Esophagus (tissue), 2 donors: ENCODE measurements at regions not wholly inside any gene's neighbourhood (a gene's known extent, or its start where the extent isn't known, plus 50 kb on each side); places are given as distances from the start of the nearest gene placed in this dataset.

Source experiments
- H3K27ac ChIP-seq, 2 donors: one replicate each; pipeline ENCODE4 v1.5.1; 2013; ENCODE audit warnings: low read depth in 2 of 2, mild to moderate bottlenecking in 2 of 2, inconsistent platforms in 1 of 2, low read length in 1 of 2, moderate library complexity in 1 of 2
- H3K27me3 ChIP-seq, 2 donors: one replicate each; pipeline ENCODE4 v1.6.1; 2013; ENCODE audit warnings: low read length in 2 of 2, control low read depth in 1 of 2, mild to moderate bottlenecking in 1 of 2; ENCODE audit not compliant: insufficient read depth in 2 of 2, control insufficient read depth in 1 of 2
- H3K36me3 ChIP-seq, 2 donors: one replicate each; pipeline ENCODE4 v1.6.1; 2013; ENCODE audit warnings: low read length in 1 of 2; ENCODE audit not compliant: control insufficient read depth in 2 of 2, insufficient read depth in 2 of 2
- H3K4me1 ChIP-seq, 2 donors: one replicate each; pipeline ENCODE4 v1.6.1; 2013; ENCODE audit warnings: low read length in 1 of 2; ENCODE audit not compliant: control insufficient read depth in 2 of 2, insufficient read depth in 2 of 2
- H3K4me3 ChIP-seq, 2 donors: one replicate each; pipeline ENCODE4 v1.5.1; 2013; ENCODE audit warnings: low read length in 2 of 2, mild to moderate bottlenecking in 2 of 2, low read depth in 1 of 2, moderate library complexity in 1 of 2
- H3K9me3 ChIP-seq, 2 donors: one replicate each; pipeline ENCODE4 v1.6.1; 2013; ENCODE audit warnings: mild to moderate bottlenecking in 2 of 2, low read depth in 1 of 2, low read length in 1 of 2, moderate library complexity in 1 of 2; ENCODE audit not compliant: control insufficient read depth in 2 of 2, insufficient read depth in 1 of 2
- WGBS, 2 donors: extraction: QIAGEN DNeasy Blood & Tissue Kit; methylation state at CpG; one replicate each; pipeline ENCODE4 v1.1.7; 2013; 5-methylcytosine and 5-hydroxymethylcytosine counted together
- donor health status: healthy with polysubstance abuse.
- donor health status: Bipolar disorder and iron deficiency.

DNA sequence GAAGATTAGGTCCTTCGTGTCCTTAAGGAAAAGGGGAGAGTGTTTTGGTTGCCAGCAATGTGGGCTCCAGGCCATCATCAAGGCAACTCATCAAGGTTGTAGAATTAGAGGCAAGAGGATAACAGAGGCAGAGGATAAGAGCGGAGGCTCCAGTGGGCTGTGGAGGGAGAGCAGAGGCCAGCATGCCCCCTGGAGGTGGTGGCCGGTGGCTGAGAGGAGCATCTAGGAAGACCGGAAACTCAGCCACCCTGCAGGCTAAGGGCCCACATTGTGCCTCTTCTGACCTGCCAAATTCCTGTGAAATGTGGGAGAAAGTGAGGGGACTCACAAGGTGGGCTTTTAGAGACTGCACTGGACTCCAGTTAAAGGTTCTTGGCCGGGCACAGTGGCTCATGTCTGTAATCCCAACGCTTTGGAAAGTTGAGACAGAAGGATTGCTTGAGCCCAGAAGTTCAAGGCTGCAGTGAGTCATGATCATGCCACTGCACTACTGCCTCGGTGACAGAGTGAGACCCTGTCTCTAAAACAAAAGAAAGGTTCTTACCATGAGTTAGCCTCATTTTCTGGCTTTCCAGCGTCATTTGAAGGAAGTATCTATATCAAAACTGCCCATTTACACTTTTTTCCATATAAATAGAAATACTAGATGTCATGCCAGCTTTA lies 62.7 kb upstream of the ADORA2B start:
- Histone ChIP-seq H3K27ac (no peak overlapping the region), H3K36me3 (no peaks in the 10 kb centered on the region), H3K4me3 (no peak overlapping the region), H3K9me3 (no peaks in the 10 kb centered on the region), H3K4me1 (no peaks in the 10 kb centered on the region), H3K27me3 (no peaks in the 10 kb centered on the region)
- WGBS, 2 donors, result 84 to 87% methylated on average over 8 of the region's 8 CpGs

DNA sequence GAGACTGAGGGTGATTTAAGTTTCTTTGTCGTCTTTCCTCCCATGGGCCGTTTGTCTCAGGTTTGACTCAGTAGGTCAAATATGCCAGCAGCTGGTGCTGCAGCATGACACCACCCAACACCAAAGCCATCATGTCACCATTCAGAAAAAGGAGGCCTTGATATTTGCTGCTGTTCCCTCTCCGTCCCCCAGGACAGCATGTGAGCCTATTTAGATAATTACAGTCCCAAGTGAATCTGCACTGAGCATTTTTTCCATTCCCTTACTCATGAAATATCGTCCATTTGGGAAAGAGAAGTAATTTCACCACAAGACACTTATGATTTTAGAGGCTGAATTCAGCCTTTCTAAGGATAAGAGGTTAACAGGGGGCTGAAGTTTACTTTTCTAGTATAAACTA lies 62.2 kb upstream of the ADORA2B start:
- H3K4me3 ChIP-seq, result no peak overlapping the region
- H3K27ac ChIP-seq, result no peak overlapping the region
- H3K4me1 ChIP-seq, result no peaks in the 10 kb centered on the region
- no peaks in the 10 kb centered on the region for H3K9me3 ChIP-seq
- H3K27me3 ChIP-seq, result no peaks in the 10 kb centered on the region
- H3K36me3 ChIP-seq, result no peaks in the 10 kb centered on the region
- WGBS, 2 donors, result 70 to 72% methylated on average over 4 of the region's 4 CpGs

DNA sequence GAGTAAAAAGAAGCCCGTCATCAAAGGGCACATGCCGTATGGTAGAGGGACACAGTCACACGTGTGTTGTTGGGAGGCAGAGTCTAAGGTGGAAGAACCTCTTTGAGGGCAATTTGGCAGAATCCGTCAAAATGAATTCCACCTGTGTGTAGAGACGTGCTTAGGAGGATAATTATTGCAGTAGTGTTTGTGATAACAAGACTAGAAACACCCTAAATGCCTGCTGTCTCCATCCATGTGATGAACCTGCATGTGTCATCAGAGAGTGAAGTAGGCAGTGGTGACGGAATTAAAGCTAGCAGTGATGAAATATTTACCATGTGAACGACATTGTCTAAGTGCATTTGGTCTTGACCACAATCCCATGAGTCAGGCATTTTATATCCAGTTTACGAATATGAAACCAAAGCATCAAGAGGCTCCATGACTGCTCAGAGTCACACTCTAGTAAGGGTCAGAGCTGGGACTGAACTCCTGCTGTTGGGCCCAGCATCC lies 61.3 kb upstream of the ADORA2B start:
- 86 to 89% methylated on average over 8 of the region's 8 CpGs for WGBS, 2 donors
- H3K9me3 ChIP-seq, result no peaks in the 10 kb centered on the region
- H3K27me3 ChIP-seq, result no peaks in the 10 kb centered on the region
- no peak overlapping the region for H3K27ac ChIP-seq
- H3K36me3 ChIP-seq, result no peaks in the 10 kb centered on the region
- no peaks in the 10 kb centered on the region for H3K4me1 ChIP-seq
- H3K4me3 ChIP-seq, result no peak overlapping the region

DNA sequence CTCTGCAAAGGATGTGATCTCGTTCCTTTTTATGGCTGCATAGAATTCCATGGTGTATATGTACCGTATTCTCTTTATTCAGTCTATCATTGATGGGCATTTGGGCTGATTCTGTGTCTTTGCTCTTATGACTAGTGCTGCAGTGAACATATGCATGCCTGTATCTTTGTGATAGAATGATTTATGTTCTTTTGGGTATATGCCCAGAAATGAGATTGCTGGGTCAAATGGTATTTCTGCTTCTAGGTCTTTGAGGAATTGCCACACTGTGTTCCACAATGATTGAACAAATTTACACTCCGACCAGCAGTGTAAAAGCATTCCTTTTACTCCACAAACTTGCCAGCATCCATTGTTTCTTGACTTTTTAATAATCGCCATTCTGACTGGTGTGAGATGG lies 60.2 kb upstream of the ADORA2B start:
- Histone ChIP-seq H3K4me1 (no peaks in the 10 kb centered on the region), H3K4me3 (no peak overlapping the region), H3K9me3 (no peaks in the 10 kb centered on the region), H3K27me3 (no peaks in the 10 kb centered on the region), H3K27ac (no peak overlapping the region), H3K36me3 (no peaks in the 10 kb centered on the region)
- WGBS, 2 donors, result 80 to 91% methylated on average over 4 of the region's 4 CpGs

DNA sequence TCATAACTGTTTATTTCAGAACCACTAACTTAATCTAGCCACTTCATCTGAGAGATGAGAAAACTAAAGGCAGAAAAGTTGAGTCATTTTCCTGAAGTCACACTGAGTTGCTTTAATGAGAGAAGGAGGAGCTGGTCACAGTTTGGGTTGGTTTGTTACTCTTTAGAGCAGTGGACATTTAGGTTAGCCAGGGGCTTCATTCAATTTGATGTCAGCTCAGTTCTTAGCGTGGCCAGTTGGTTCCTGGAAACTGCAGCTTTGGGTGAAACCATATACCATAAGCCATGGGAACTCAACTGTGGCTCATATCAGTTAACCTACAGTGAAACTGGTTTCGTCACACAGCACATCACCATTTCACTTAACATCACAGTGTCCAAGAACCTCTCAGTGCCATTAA lies 59.2 kb upstream of the ADORA2B start:
- no peak overlapping the region for H3K27ac ChIP-seq
- 89 to 90% methylated on average over 2 of the region's 2 CpGs for WGBS, 2 donors
- H3K4me3 ChIP-seq, result no peak overlapping the region
- no peaks in the 10 kb centered on the region for H3K27me3 ChIP-seq
- no peaks in the 10 kb centered on the region for H3K36me3 ChIP-seq
- H3K9me3 ChIP-seq, result no peaks in the 10 kb centered on the region
- H3K4me1 ChIP-seq, result peaks cover 0 to 3% of the 10 kb centered on the region in 2 donors

DNA sequence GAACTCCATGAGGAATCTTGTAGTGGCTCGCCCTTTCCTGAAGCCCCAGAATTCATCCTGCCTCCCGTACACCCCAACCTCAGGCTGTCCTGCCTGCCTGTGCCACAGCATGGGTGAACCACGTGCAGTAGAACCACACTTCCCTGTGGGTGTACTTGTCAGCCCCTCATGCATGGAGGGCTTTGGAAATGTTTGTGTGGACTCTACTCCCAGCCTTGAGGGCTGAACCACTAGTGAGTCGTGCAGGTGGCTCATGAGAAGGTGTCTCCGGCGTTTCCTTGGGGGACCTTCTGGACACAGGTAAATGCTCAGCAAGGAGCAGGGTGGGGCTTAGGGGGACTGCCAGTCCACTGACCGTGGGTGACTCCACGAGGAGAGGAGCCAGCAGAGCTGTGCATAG lies 58.7 kb upstream of the ADORA2B start:
- Histone ChIP-seq H3K4me3 (no peak overlapping the region), H3K27me3 (no peaks in the 10 kb centered on the region), H3K9me3 (no peaks in the 10 kb centered on the region), H3K27ac (no peak overlapping the region), H3K4me1 (peaks cover 0 to 3% of the 10 kb centered on the region in 2 donors), H3K36me3 (no peaks in the 10 kb centered on the region)
- 87% methylated on average over 8 of the region's 8 CpGs; no CpG with 5 or more reads in 1 of the 2 donors for WGBS, 2 donors

DNA sequence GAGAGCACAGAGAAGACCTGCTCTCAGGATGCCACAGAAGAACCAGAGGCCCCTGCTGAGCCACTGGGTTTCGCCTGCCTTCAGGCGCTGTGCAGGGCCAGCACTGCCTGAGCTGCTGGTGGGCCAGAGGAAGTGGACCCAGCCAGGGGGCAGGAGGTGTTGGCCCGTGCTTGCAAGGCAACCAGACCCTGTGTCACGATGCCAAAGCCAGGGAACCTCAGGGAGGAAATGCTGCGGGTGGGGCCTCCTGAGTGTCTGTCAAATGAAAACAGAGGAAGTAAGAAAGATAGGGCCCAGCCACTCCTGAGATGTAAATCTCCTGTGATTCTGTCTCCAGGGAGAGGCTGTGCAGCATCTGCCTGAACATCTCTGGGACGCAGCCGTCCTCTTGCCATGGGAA lies 58.1 kb upstream of the ADORA2B start:
- Histone ChIP-seq H3K36me3 (no peaks in the 10 kb centered on the region), H3K4me3 (no peak overlapping the region), H3K27ac (no peak overlapping the region), H3K9me3 (no peaks in the 10 kb centered on the region), H3K27me3 (no peaks in the 10 kb centered on the region), H3K4me1 (peaks cover 0 to 3% of the 10 kb centered on the region in 2 donors)
- 67% methylated on average over 6 of the region's 7 CpGs; no CpG with 5 or more reads in 1 of the 2 donors for WGBS, 2 donors

DNA sequence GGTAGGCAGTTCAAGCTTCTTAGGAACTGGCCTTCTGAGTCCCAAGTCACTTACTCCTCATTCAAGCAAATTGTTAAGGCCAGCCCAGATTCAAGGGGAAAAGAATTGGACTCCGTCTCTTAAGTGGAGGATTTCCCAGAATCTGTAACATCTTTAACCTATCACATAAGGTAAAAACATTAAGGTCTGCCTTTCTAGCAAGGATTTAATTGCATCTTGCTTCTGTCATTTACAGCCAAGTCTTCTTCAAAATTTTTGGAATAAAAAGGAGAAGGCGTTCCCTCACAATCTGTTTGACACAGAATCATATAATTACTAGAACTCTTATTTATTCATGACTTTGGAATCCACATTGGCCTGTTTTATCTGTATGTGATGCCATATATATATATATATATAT lies 56.5 kb upstream of the ADORA2B start:
- Histone ChIP-seq H3K27me3 (no peaks in the 10 kb centered on the region), H3K36me3 (no peaks in the 10 kb centered on the region), H3K4me1 (peaks cover 0 to 3% of the 10 kb centered on the region in 2 donors), H3K9me3 (no peaks in the 10 kb centered on the region), H3K27ac (no peak overlapping the region), H3K4me3 (no peak overlapping the region)
- WGBS, 2 donors, result 97% methylated on average over 2 of the region's 2 CpGs; no CpG with 5 or more reads in 1 of the 2 donors

DNA sequence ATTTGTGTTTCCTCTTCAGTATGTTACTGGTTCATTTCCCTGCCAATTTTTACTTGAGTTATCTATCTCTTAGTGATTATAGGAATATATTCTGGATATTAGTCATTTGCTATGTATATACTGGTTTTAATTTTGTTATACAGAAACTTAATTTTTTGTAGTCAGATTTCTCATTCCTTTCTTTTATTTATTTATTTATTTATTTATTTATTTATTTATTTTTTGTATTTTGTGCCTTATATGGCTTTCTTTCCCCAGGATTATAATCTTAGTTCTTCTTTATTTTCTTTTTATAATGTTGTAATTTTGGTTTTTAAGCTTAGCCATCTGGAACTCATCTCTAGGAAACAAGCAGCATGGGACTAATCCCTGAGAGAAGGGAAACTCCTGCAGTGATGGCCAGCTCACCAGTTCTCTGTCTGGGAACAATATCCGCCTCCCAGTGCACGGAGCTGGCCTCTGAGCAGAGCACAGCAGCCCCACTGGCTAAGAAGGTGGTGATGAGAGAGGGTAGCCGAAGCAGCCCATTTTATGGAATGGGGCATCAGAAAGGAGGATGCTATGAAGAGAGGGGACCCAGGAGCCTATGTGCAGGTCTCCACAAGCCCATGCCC lies 54.5 kb upstream of the ADORA2B start:
- Histone ChIP-seq H3K9me3 (no peaks in the 10 kb centered on the region), H3K27me3 (no peaks in the 10 kb centered on the region), H3K36me3 (no peaks in the 10 kb centered on the region), H3K4me3 (no peak overlapping the region), H3K27ac (no peak overlapping the region), H3K4me1 (peaks cover 0 to 4% of the 10 kb centered on the region in 2 donors)
- WGBS, 2 donors, result 82 to 90% methylated on average over 3 of the region's 3 CpGs

DNA sequence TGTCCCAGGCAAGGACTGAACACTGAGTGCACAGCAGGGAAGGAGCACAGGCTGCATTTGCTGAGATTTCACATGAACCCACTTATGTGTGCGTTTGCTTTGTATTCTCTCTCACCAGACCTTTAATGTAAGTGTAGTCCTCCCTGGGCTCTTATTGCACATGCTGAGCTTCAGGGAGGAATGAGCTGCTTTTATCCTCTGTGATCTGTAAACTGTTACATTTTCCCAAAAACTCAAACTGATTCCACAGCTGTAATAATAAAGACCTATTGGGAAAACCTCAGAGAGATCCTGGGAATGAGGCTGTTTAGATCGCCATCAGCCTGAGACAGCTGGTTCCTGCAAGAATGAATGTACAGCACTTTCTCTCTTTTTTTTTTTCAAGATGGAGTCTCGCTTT lies 53.6 kb upstream of the ADORA2B start:
- H3K4me1 ChIP-seq, result peaks cover 0 to 4% of the 10 kb centered on the region in 2 donors
- 87 to 91% methylated on average over 3 of the region's 3 CpGs for WGBS, 2 donors
- H3K4me3 ChIP-seq, result no peak overlapping the region
- no peak overlapping the region for H3K27ac ChIP-seq
- no peaks in the 10 kb centered on the region for H3K27me3 ChIP-seq
- H3K36me3 ChIP-seq, result no peaks in the 10 kb centered on the region
- no peaks in the 10 kb centered on the region for H3K9me3 ChIP-seq
